ENCODE measurements at regions not wholly inside any gene's neighbourhood (a gene's known extent, or its start where the extent isn't known, plus 50 kb on each side); places are given as distances from the start of the nearest gene placed in this dataset.

- DNase-seq (no peak), ATAC-seq (no peak)
- no peak overlapping the region for H3K4me3 ChIP-seq
- no peak overlapping the region for H3K27ac ChIP-seq
- no peaks in the 10 kb centered on the region for H3K27me3 ChIP-seq
- in situ Hi-C loops (cut with MboI; ENCODE audit: low sequenced_read_pairs in 4 of 4): loop anchor here in 1 of 4 donors (10.0 kb wide), 1 partner anchor 159 kb away; no protein-coding TSS in a partner anchor
- no peaks in the 10 kb centered on the region for H3K9me3 ChIP-seq
- H3K36me3 ChIP-seq: no peaks in the 10 kb centered on the region
- H3K4me1 ChIP-seq: peaks cover 3 to 5% of the 10 kb centered on the region in 2 donors
- no peak for TF ChIP-seq POLR2A (IDR thresholded peaks at IDR 0.05)
- no peak for TF ChIP-seq CTCF (IDR thresholded peaks at IDR 0.05 in 4 of 5, conservative IDR thresholded peaks at IDR 0.05 in 1 of 5)
- intact Hi-C loops (cut with DNase I; ENCODE audit: low total_unique reads): no loop called here
Measured at GRCh38 chr13:44063467-44063866, 183.8 kb downstream of the LACC1 start.

GRCh38 chr13:44063881-44064280 lies 184.2 kb downstream of the LACC1 start:
- ATAC-seq (no peak), DNase-seq (no peak)
- Histone ChIP-seq H3K9me3 (no peaks in the 10 kb centered on the region), H3K27me3 (no peaks in the 10 kb centered on the region), H3K36me3 (no peaks in the 10 kb centered on the region), H3K27ac (no peak overlapping the region), H3K4me1 (peaks cover 7% of the 10 kb centered on the region in 2 donors), H3K4me3 (no peak overlapping the region)
- in situ Hi-C loops (cut with MboI; ENCODE audit: low sequenced_read_pairs in 4 of 4): loop anchor here in 1 of 4 donors (10.0 kb wide), 1 partner anchor 159 kb away; no protein-coding TSS in a partner anchor
- intact Hi-C loops (cut with DNase I; ENCODE audit: low total_unique reads): no loop called here
- TF ChIP-seq POLR2A (IDR thresholded peaks at IDR 0.05) (no peak), CTCF (IDR thresholded peaks at IDR 0.05 in 4 of 5, conservative IDR thresholded peaks at IDR 0.05 in 1 of 5) (no peak)

- DNase-seq (no peak), ATAC-seq (no peak)
- in situ Hi-C loops (cut with MboI; ENCODE audit: low sequenced_read_pairs in 4 of 4): loop anchor here in 1 of 4 donors (10.0 kb wide), 1 partner anchor 160 kb away; no protein-coding TSS in a partner anchor
- no peaks in the 10 kb centered on the region for H3K36me3 ChIP-seq
- H3K27me3 ChIP-seq: no peaks in the 10 kb centered on the region
- H3K9me3 ChIP-seq: no peaks in the 10 kb centered on the region
- intact Hi-C loops (cut with DNase I; ENCODE audit: low total_unique reads): no loop called here
- H3K27ac ChIP-seq: no peak overlapping the region
- peaks cover 7% of the 10 kb centered on the region in 2 donors for H3K4me1 ChIP-seq
- TF ChIP-seq CTCF (IDR thresholded peaks at IDR 0.05 in 4 of 5, conservative IDR thresholded peaks at IDR 0.05 in 1 of 5): no peak
- no peak for TF ChIP-seq POLR2A (IDR thresholded peaks at IDR 0.05)
- no peak overlapping the region for H3K4me3 ChIP-seq
Measured at GRCh38 chr13:44064357-44064756, 184.7 kb downstream of the LACC1 start.

- peak in 2 of 5 experiments; percentile 27 for TF ChIP-seq CTCF (IDR thresholded peaks at IDR 0.05 in 4 of 5, conservative IDR thresholded peaks at IDR 0.05 in 1 of 5)
- TF ChIP-seq POLR2A (IDR thresholded peaks at IDR 0.05): no peak
- intact Hi-C loops (cut with DNase I; ENCODE audit: low total_unique reads): no loop called here
- no peak overlapping the region for H3K4me3 ChIP-seq
- H3K27ac ChIP-seq: peak overlapping the region in 1 of 4 donors; percentile 0
- peaks cover 7% of the 10 kb centered on the region in 2 donors for H3K4me1 ChIP-seq
- H3K9me3 ChIP-seq: no peaks in the 10 kb centered on the region
- ATAC-seq (peak; percentile 47 to 56), DNase-seq (no peak)
- in situ Hi-C loops (cut with MboI; ENCODE audit: low sequenced_read_pairs in 4 of 4): loop anchor here in 1 of 4 donors (10.0 kb wide), 1 partner anchor 163 kb away; no protein-coding TSS in a partner anchor
- no peaks in the 10 kb centered on the region for H3K36me3 ChIP-seq
- H3K27me3 ChIP-seq: no peaks in the 10 kb centered on the region
Measured at GRCh38 chr13:44068169-44068568, 188.5 kb downstream of the LACC1 start.

GRCh38 chr13:44068737-44069136 lies 189.0 kb downstream of the LACC1 start:
- Histone ChIP-seq H3K4me1 (peaks cover 7% of the 10 kb centered on the region in 2 donors), H3K36me3 (no peaks in the 10 kb centered on the region), H3K27me3 (no peaks in the 10 kb centered on the region), H3K9me3 (no peaks in the 10 kb centered on the region), H3K27ac (peak overlapping the region in 1 of 4 donors; percentile 0), H3K4me3 (no peak overlapping the region)
- in situ Hi-C loops (cut with MboI; ENCODE audit: low sequenced_read_pairs in 4 of 4) (loop anchor here in 1 of 4 donors (10.0 kb wide), 1 partner anchor 164 kb away; no protein-coding TSS in a partner anchor), intact Hi-C loops (cut with DNase I; ENCODE audit: low total_unique reads) (no loop called here)
- DNase-seq (no peak), ATAC-seq (peak; percentile 60)
- TF ChIP-seq POLR2A (IDR thresholded peaks at IDR 0.05) (no peak), CTCF (IDR thresholded peaks at IDR 0.05 in 4 of 5, conservative IDR thresholded peaks at IDR 0.05 in 1 of 5) (no peak)
